ENCODE measurements at regions not wholly inside any gene's neighbourhood (a gene's known extent, or its start where the extent isn't known, plus 50 kb on each side); places are given as distances from the start of the nearest gene placed in this dataset.

- TF ChIP-seq, protein P1, sequence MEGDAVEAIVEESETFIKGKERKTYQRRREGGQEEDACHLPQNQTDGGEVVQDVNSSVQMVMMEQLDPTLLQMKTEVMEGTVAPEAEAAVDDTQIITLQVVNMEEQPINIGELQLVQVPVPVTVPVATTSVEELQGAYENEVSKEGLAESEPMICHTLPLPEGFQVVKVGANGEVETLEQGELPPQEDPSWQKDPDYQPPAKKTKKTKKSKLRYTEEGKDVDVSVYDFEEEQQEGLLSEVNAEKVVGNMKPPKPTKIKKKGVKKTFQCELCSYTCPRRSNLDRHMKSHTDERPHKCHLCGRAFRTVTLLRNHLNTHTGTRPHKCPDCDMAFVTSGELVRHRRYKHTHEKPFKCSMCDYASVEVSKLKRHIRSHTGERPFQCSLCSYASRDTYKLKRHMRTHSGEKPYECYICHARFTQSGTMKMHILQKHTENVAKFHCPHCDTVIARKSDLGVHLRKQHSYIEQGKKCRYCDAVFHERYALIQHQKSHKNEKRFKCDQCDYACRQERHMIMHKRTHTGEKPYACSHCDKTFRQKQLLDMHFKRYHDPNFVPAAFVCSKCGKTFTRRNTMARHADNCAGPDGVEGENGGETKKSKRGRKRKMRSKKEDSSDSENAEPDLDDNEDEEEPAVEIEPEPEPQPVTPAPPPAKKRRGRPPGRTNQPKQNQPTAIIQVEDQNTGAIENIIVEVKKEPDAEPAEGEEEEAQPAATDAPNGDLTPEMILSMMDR (conservative IDR thresholded peaks at IDR 0.05): no peak
- H3K27ac ChIP-seq: no peak overlapping the region
These were observed 227.2 kb upstream of the GOLIM4 start for GRCh38 chr3:168322941-168323340.

- TF ChIP-seq, protein P1 (conservative IDR thresholded peaks at IDR 0.05): no peak
- no peak overlapping the region for H3K27ac ChIP-seq
These were observed 218.4 kb upstream of the GOLIM4 start for GRCh38 chr3:168314166-168314565.

GRCh38 chr3:168312984-168313383 lies 217.3 kb upstream of the GOLIM4 start:
- H3K27ac ChIP-seq: no peak overlapping the region
- TF ChIP-seq, protein P1 (conservative IDR thresholded peaks at IDR 0.05): no peak

DNA sequence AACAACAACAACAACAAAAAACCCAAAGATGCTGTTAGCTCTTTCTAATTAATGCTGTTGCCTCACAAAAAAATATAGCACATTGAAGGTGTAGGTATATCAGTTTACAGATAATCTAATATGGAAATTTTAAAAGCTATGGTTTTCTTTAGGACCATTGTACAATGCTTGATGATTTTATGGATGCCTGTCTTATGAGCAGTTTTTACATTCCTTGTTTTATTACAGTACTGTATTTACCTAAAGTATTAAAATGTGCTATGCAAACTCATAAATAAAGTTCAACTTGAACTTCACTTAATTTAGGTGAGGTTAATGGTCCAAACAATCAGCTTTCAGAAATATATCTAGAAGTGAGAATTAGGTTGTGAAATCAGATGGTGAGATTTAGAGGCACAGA lies 212.2 kb upstream of the GOLIM4 start:
- TF ChIP-seq, protein P1 (conservative IDR thresholded peaks at IDR 0.05): no peak
- H3K27ac ChIP-seq: no peak overlapping the region

GRCh38 chr3:168295027-168295426 lies 199.3 kb upstream of the GOLIM4 start:
- TF ChIP-seq, protein P1 (conservative IDR thresholded peaks at IDR 0.05): no peak
- no peak overlapping the region for H3K27ac ChIP-seq

GRCh38 chr3:168292296-168292695 lies 196.6 kb upstream of the GOLIM4 start:
- no peak overlapping the region for H3K27ac ChIP-seq
- TF ChIP-seq, protein P1 (conservative IDR thresholded peaks at IDR 0.05): no peak

- no peak overlapping the region for H3K27ac ChIP-seq
- TF ChIP-seq, protein P1 (conservative IDR thresholded peaks at IDR 0.05): no peak
These were observed 193.8 kb upstream of the GOLIM4 start for GRCh38 chr3:168289471-168290008.
